RPMI7951 (cell line): ENCODE measurements at regions not wholly inside any gene's neighbourhood (a gene's known extent, or its start where the extent isn't known, plus 50 kb on each side); places are given as distances from the start of the nearest gene placed in this dataset.
"Not testable (repeated sequence)": the region's sequence is repeated elsewhere in the genome, so short reads cannot be mapped to it uniquely, and the experiment has no call there.

ENCODE experiments used
- DNase-seq: peaks from one replicate; pipeline ENCODE4 v3.0.0-alpha.2; 2012; ENCODE audit warnings: low read depth

GRCh38 chr2:4981802-4982409 is 710.3 kb upstream of the SOX11 start:
- DNase-seq = no peak

DNA sequence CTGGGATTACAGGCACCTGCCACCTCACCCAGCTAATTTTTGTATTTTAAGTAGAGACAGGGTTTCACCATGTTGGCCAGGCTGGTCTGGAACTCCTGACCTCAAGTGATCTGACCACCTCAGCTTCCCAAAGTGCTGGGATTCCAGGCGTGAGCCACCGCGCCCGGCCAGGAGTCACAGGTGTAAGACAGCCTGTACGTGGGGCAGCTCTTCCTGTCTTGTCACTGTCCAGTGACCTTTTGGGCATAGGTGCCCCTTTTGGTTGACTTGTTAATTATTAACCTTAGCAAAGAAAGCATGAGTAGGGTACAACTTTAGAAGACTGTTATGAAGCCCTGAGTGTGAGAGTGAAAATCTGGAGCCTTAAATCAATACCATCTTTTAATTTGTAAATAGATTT is 703.7 kb upstream of the SOX11 start:
- not testable (repeated sequence) for DNase-seq

GRCh38 chr2:4992226-4992625 is 700.0 kb upstream of the SOX11 start:
- no peak for DNase-seq

- DNase-seq = no peak
Observed at GRCh38 chr2:4995466-4995865, 696.7 kb upstream of the SOX11 start.

- DNase-seq = no peak
Observed at GRCh38 chr2:5007596-5007995, 684.6 kb upstream of the SOX11 start.

DNA sequence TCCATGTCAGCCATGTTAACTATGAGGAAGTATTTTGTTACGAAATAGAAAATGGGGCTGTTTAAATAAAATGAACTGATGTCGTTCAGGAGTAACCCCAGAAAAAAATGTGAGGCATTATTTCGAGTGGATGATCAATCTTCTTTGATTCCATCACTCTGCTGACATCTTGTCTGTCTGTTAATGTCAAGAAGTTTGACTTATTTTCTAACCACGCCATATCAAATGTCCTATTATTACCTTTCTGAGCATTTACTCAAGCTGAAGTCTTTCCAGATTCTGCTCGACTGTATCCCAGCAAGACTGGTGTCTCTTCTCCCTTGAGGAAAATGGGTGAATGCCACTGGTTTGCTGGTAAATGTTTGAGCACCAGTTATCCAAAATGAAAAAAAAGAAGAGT is 672.9 kb upstream of the SOX11 start:
- DNase-seq = no peak

DNA sequence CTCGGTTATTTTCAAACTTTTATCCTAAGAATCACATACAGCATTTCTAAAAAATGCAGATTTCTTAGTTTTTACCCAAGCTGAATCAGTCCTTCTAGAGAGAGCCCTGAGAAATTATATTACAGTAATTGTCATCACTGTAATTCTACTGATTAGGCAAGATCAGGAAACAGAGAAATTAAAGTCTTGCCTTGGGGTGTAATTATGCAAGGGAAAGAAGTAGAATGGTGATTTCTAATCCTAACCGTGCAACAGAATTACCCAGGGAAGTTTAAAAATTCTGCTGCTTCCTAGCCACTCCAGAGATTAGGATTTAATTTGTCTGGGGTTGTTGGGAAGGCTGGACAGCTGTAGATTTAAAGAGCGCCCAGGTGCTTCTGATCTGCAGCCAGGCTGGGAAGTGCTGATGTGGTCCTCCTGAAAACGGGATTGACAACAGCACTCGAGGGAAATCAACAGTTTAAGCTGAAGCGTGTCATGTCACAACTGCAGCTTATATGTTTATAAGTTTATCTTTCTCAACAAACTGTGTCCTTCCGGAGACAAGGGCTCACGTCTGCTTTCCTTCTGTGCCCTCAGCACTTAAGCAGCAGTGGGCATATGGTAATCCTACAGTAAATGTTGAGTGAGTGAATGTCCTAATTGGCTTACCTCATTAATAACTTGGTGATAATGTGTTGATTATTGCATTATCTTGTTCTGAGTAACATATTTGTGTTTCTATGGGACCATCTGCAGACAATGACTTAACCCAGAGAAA is 671.9 kb upstream of the SOX11 start:
- DNase-seq = no peak

GRCh38 chr2:5021136-5021535 is 671.0 kb upstream of the SOX11 start:
- peak; percentile 3 for DNase-seq

GRCh38 chr2:5022061-5022460 is 670.1 kb upstream of the SOX11 start:
- peak; percentile 3 for DNase-seq

- DNase-seq = not testable (repeated sequence)
Observed at GRCh38 chr2:5022708-5023635, 669.2 kb upstream of the SOX11 start.

- no peak for DNase-seq
Observed at GRCh38 chr2:5026571-5027234, 665.5 kb upstream of the SOX11 start.

DNA sequence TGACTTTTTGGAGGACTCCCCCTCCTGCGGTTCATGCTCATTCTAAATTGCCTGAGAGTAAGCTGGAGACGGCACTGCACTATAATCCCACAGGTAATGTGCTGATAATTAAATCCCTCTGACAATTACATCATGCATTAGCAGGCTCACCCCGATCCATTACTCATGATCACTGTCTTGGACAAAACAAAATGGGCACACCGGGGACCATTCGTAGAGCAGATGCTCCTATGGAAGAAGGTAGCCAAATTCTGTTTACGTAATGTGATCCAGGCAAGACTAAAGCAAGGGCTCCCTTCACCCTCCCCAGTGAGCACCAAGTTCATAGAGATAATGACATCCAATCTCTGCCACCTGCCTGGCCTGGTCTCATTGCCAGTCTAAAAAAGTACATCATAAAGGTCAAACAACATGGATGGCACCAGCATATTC is 657.1 kb upstream of the SOX11 start:
- DNase-seq = no peak

- DNase-seq = no peak
Observed at GRCh38 chr2:5036256-5036655, 655.9 kb upstream of the SOX11 start.

DNA sequence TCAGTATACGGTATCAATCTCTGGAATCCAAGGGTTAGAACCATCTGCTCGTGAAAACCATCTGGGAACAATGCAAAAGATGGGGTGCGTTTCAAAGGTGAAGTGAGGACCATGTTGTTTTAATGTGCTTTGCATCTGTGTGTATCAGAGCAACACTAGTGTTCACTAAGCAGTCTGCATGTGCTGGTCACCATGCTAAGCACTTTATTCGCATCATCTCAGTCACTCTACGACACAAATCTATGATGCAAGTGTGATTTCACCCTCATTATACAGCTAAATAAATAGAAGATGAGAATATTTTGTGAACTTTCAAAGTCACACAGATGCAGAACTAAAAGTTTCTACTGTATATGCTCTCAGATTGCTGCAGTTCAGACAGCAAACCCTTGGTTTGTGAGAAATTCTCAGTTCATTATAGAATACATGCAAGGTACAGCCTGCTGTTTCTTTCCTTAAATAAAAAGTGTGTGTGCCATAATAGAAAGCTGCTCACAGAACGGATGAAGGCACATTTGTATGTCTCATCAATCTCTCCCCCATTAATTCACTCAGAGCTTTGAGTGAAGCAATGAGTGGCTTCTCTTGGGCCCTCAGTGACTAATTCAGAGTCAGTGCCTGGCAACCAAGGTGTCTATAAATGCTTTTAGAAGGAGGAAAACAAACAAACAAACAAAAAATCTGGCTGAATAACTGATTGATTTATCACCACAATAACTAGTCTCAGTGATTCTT is 652.8 kb upstream of the SOX11 start:
- no peak for DNase-seq

DNA sequence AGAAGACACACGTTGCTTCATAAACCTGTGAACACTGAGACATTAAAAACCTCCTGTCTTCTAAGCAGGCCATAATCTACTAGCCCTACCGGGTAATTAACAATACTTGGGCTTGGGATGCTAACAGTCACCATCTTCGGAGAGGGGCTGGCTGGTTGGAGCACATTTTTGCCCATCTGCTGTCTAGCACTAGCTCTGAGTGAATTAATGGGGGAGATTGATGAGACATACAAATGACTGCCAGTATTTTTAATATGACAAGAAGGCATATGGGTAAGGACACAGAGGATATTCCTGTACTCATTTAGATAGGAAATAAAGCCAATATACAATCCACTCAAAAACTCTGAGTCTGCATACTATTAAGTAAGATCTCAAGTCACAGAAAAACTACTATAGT is 651.6 kb upstream of the SOX11 start:
- no peak for DNase-seq

- no peak for DNase-seq
Observed at GRCh38 chr2:5041501-5041900, 650.7 kb upstream of the SOX11 start.

DNA sequence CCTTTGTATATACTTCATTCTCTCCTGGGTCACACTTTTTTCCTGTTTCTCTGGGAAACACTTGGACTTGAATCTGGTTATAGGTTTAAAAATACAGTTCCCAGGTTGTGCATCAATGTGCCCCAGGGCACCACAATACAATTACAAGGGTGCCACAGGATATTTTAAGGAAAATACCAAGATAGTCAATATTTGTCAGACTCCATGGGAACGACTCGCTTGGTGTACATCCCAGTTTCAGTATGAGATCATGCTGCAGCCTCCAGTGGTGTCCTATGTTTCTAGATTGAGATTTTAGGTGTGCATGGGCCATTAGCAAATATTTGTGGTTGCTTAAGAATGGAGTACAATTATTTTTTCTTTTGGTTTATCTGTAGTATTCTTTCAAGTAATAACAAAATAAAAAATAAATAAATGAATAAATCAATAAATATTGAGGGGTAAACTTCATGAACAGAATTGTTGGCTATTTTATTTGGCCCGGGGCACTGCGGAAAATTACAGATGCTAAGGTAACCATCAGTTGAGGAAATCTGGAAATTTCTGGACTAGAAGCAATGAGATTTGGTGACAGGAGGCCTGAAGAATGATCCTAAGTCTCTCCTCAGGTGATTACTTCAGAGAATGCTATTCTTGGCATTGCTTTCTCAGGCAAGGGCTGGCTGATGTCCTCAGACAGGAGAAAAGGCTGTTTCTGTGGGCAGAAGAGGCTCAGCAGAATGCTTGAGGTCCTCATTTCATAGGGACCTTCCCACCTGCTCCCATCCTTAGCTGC is 649.3 kb upstream of the SOX11 start:
- no peak for DNase-seq

DNA sequence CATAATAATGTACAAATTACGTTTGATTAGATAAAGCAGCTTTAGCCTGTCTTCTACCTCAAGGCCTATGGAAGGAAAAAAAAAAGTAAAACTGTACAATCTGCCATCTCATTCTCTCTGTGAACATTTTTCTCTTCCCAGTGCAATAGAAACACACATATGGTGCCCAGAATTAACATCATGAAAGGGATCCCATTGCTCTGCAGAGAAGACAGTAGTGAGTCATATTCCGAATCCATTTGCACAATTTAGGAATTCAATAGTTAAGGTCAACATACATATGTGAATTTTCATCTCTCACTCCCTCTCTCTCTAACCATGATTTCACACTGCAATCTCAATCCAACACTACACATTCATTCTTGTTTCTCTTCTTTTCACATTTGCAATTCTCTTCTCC is 640.9 kb upstream of the SOX11 start:
- no peak for DNase-seq

- DNase-seq = no peak
Observed at GRCh38 chr2:5052905-5053304, 639.3 kb upstream of the SOX11 start.

- no peak for DNase-seq
Observed at GRCh38 chr2:5057891-5058351, 634.3 kb upstream of the SOX11 start.
